Jurkat, Clone E6-1 (cell line): ENCODE measurements at regions not wholly inside any gene's neighbourhood (a gene's known extent, or its start where the extent isn't known, plus 50 kb on each side); places are given as distances from the start of the nearest gene placed in this dataset.
A peak's percentile ranks its signal among the peaks of the same experiment; 100 is the strongest.

Experiments
- DNase-seq: peaks from one replicate; pipeline ENCODE4 v3.0.0-alpha.2; 2011; ENCODE audit warnings: low read depth, low spot score
- H3K4me3 ChIP-seq: 2 replicates; pipeline ENCODE4 v1.5.1; 2011; ENCODE audit warnings: mild to moderate bottlenecking, low read length, control low read depth, moderate library complexity

DNA sequence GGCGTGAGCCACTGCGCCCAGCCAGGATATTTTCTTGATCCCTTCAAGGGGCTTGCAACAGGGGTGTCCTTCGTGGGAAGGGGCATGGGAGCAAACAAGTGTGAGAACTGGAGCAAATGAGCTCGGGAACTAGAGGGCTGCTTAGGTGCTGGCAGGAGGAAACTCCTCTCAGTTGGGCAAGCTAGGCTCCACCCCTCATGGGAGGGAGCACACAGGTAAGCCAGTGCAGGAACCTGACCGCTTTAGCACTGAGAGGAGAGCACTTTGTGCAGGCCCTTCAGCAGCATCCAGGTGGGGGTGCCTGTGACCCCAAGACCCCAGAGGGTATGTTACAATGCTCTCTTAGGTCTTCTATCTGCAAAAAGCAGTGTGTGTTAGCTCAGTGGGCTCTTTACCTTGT is 755.4 kb upstream of the MDGA2 start:
- H3K4me3 ChIP-seq = no peak overlapping the region
- DNase-seq = no peak

DNA sequence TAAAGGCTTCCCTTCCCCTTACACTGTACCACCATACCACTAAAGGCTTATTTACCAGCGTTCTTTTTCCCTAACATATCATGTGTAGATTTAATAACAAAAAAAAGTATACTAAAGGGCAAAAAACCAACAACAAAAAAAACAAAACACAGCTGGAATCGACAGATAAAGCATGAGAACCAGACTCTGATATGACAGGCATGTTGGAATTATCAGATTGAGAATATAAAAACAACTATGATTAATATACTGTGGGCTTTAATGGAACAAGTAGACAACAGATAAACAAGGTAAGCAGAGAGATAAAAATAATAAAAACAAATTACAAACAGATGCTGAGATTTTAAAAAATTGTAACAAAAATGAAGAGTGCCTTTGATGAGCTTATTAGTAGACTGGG is 754.1 kb upstream of the MDGA2 start:
- no peak for DNase-seq

DNA sequence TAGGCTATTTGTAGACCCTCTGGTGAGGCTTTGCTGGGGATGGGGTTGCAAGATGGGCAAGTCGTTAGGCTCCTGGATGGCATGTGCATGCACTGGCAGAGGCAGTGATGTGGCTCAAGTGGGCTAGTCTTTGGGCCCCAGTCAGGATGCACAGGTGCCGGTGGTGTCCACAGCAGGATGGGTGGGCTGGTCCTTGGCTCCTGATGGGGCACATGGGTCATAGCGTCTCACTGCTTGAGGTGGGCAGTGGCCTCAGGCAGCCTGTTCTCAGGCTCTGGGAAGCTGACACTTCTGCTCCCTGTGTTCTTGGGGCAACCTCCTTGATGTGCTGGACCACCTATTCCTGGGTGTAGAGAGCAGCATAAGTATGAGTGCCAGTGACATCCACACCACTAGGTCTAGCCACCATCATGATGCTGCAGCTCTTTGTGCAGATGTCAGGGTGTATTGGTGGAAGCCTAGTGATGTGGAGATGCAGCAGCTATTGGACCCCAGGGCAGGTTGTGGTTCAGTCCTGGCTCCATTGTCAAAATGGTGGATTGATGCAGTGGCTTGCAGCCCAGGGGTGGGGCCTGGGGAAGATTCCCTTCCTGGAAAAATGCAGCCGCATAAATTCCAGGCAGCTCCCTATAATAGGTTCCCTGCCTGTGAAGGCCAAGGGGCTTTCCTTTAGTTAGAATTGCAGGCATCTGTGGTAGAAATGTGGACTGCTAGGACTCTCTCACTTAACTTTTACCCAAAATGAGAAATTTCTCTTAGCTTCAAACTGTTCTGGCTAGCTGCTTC is 742.5 kb upstream of the MDGA2 start:
- no peak for DNase-seq
- H3K4me3 ChIP-seq = no peak overlapping the region

More for the DNA sequence above, 754.1 kb upstream of the MDGA2 start:
- H3K4me3 ChIP-seq = no peak overlapping the region

DNA sequence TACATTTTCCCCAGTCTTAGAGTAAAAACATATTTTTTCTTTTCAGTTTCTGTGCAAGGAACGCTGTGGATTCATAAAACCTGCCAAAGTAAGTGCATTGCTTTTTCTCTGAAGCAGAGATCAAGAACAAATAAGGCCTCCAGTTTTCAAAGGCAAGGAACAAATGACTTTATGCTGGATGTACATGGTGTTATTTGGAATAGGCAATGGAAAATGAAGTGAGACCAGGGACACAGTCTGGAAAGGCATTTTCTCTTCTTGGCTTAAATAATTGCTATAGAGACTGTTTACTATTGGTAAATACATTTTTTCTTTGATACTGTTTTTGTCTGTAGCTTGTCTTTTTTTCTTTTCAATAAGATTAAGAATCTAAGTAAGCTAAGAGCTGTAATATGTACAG is 725.9 kb upstream of the MDGA2 start:
- DNase-seq = no peak
- H3K4me3 ChIP-seq = no peak overlapping the region

DNA sequence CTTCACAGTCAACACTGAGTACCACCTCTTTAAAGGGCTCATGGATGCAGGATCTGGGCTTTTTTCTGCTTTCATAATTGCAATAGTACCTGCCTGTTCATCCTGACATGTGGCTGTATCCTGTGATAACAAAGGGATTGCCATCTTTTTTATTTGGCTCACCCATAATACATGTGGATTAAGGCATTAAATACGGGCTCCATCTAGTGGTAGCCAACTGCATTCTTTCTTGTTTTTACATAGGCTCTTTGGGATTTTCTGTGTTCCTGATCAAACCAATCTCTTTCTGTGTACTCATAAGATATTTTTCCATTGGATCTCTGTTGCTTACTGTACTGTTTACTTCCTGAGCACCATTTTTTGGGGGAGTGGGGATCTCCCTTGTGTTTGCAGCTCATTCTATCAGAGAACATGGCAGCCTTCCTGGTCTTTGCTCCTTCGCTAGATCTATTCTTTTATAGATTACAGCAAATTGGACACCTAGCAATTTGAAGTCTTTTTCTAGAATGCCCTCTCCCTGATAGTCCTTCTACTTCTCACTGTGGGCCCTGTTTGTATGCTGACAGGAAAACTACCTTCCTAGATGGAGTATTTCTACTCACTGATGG is 723.4 kb upstream of the MDGA2 start:
- H3K4me3 ChIP-seq = no peak overlapping the region
- peak; percentile 57 for DNase-seq

DNA sequence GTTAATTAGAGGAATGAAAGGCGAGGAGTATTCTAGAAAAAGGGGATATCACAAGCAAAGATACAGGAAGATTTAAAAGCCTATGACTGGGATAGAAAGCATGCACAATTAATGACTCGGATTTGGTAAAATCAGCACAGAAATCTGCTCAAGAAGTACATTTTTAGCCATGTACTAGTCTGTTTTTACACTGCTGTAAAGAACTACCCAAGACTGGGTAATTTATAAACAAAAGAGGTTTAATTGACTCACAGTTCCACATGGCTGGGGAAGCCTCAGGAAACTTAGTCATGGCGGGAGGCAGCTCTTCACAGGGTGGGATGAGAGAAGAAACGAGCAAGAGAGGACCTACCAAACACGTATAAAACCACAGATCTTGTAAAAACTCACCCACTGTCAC is 716.3 kb upstream of the MDGA2 start:
- H3K4me3 ChIP-seq = no peak overlapping the region
- no peak for DNase-seq

DNA sequence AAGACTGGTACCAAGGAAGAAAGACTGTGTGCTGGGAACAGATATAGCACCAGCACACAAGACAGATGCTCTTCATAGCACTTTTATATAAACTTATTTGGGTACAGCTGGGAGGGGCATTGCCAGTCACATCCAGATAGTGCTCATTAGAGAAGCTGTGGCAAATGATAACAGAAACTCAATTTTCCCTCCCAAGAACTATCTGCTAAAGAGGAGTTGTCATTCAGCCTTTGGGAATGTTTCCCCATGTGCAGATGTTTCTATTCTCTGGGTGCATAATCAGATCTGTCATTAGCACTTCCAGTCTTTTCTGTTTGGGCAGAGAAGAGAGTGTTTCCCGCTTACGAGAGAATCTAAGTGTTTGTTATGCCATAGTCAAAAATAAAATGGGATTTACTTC is 714.9 kb upstream of the MDGA2 start:
- no peak for DNase-seq
- no peak overlapping the region for H3K4me3 ChIP-seq

DNA sequence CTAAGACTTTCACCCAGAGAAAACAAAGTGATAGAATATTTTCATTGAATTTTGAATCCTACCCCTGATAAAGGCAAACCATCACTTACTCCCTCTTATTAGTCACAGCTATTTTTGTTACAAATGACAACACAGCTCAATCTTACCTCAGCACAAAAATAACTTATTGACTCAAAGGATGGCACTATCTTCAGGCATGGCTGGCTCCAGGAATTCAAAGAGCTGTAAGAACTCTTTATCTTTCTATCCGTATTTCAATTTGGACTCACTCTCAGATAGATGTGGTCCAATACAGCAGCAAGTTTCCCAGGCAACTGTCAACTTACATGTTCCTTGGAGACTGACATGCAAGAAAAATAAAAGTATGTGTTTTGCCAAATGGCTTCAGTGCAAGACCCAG is 709.4 kb upstream of the MDGA2 start:
- no peak for DNase-seq
- no peak overlapping the region for H3K4me3 ChIP-seq

DNA sequence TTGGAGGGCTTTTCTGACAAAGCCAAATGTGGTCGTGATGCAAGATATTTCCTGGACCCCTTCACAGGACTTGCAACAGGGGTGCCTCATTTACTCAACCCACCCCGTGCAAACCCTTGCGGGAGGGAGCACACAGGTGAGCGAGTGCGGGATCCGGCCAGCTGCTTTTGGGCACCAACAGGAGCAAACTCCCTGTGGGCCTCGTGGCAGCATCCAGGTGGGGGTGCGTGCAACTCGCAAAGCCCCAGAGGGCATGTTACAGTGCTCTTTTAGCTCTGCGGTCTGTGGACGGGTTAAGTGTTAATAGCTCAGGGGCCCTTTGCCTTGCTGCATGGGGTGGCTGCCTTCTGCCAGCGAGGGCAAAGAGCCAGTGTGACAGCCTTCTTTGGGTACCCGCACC is 707.6 kb upstream of the MDGA2 start:
- H3K4me3 ChIP-seq = no peak overlapping the region
- no peak for DNase-seq

DNA sequence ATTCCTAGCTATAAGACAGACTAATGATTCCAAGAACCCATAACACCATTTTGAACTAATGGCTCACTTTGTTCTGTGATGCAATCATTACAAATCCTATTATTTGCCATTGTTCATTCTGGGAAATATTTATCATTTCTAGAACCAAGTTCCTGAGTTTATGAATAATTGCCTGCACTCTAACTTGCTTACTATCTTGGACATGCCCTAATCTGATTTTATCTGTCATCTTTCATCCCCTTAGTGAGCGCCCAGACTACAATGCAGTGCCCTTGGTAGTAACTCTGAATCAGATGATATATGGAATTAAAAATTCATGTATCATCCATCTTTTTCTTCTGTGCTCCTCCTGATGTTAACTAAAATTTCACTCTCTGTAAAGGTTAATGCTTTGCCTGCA is 703.1 kb upstream of the MDGA2 start:
- H3K4me3 ChIP-seq = no peak overlapping the region
- DNase-seq = no peak

DNA sequence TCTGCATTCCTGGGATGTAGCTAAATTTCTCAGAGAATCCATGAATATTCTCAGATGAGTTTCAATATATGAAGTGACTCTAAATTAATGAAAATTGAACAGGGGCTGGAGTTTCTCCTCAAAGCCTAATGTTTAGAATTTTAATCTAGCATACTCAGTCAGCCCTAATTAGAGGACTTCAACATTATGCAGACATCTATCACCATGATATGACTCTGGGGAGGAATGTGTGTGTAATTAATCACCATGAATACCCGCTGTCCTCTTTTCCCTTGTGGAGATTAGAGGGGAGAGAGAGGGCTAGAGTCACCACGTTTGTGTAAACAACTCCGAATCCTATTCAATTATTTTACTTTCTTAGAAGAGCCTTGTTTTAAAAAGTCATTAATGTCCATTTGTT is 698.6 kb upstream of the MDGA2 start:
- no peak for DNase-seq
- H3K4me3 ChIP-seq = no peak overlapping the region

DNA sequence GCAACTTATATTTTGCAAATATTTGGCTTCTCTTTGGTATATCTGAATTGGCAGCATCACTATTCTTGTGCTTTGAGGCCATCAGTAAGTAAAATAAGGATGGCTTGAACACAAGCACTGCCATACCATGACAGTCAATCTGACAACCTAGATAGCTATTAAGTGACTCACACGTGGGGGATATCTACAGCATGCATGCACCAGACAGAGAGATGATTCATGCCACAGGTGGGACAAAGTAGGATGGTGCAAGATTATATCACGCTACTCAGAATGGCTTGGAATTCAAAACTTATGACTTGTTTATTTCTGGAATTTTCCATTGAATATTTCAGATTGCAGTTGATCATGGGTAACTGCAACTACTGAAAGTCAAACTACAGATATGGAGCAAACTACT is 675.6 kb upstream of the MDGA2 start:
- no peak for DNase-seq
- H3K4me3 ChIP-seq = no peak overlapping the region

DNA sequence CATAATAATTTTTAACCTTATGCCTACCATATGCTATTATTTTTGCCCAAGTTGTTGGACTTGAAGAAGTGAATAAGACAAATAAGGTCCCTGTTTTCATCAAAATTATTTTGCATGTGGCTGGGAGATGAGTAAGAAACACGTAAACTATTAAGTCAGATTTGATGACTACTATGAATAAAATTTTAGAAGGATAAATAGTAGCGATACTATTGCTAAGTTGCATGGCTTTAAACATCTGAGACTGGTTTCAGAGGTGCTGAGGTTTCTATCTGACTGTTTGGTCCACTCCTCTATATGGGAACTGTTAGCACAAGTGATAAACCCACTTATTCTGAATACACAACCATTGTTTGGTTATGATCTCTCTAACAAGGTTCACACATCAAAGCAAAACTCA is 674.3 kb upstream of the MDGA2 start:
- DNase-seq = no peak

DNA sequence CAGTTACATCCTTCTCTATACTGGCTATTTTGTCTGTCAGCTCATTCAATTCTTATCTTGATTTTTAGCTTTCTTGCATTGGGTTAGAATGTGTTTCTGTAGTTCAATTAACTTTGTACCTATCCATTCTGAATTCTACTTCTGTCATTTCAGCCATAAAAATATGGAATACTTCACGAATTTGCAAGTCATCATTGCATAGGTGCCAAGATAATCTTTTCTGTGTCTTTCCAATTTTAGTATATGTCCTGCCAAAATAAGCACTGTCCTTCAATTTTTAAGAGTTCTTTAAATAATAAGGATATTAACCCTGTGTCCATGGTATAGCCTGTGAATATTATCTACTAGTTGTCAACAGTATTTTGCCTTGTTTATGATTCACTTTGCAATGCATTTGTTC is 665.7 kb upstream of the MDGA2 start:
- no peak for DNase-seq
- H3K4me3 ChIP-seq = no peak overlapping the region

More for the DNA sequence above, 674.3 kb upstream of the MDGA2 start:
- H3K4me3 ChIP-seq = no peak overlapping the region

DNA sequence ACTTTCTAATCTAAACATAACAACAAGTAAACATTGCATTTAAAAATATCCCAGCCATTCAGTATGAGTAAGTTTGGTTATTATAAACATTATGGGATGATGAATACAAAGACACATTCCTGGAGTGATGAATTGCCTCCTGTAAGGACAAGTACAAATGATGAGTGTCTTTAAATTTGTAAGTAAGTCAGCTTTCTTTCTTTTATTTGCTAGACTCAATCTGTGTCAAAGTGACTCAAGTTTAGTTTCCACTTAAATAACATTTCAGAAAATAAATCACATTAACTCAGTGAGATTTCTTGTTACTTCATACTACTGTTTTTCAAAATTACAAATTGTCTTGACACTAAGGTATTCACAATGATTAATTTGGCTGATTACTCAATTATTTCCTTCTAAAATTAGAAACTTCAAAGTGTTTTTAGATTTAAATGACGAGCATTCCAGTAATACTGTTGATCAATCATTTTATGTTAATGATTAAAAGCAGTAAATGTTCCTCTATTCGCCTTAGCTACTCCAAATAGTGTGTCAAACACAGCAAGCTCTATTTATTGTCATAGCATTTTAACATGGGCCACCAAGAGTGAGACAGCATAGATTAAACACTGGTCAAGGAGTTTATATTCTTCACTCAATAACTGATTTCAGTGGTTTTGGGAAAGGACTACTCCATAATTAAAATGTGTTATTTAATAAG is 658.0 kb upstream of the MDGA2 start:
- no peak for DNase-seq
- no peak overlapping the region for H3K4me3 ChIP-seq

DNA sequence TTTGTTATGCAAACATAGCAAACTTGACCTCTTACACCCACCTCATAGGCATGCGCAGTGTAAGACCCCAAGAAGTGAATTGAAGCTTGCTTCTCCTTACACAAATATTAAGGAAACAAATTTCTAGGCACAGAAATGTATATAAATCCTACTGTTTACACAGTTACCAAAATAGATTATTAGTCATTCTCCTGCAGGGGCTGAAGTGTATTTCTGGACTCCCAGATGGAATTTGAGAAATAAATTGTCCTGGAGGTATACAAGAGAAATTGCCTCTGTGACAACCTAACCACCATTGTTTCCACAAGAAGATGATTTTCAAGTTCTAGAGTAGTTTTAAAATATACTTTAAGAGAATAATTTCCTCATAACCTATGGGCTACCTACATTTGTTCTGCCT is 656.0 kb upstream of the MDGA2 start:
- no peak for DNase-seq
- H3K4me3 ChIP-seq = no peak overlapping the region

DNA sequence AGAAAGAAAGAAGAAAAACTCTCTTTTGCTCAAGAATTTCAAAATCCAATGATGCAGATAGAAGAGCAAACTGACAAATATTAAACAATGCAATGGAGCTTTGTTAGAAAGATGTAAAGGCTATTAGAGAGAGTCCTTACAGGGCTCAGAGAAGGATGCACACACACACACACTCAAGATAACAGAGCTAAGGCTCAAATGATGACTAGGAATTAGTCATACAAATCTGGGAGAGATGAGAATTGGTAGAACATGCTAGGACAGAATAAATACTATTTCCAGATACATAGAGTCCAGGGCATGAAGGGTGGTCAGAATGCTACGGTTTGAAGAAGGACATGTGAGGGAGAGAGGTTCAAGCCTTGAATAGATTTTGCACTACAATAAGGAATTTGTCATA is 650.1 kb upstream of the MDGA2 start:
- DNase-seq = no peak
- no peak overlapping the region for H3K4me3 ChIP-seq

DNA sequence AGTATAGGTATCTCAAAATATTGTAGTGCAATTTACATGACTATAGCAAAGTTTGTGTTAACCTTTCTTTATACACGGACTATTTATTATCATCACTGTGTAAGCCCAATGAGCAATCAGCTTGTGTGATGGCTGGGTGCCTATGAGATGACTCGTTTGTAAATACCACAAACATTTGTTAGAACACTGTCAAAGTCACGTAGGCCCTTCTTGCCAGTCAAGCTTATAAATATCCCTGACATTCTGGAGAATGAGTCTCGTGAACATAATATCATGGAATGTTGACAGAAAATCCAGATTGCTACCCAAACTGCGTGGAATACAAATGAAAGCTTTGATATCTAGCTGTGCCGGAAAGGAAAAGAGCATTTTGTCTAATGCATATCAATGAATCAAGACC is 648.3 kb upstream of the MDGA2 start:
- H3K4me3 ChIP-seq = no peak overlapping the region
- DNase-seq = no peak

DNA sequence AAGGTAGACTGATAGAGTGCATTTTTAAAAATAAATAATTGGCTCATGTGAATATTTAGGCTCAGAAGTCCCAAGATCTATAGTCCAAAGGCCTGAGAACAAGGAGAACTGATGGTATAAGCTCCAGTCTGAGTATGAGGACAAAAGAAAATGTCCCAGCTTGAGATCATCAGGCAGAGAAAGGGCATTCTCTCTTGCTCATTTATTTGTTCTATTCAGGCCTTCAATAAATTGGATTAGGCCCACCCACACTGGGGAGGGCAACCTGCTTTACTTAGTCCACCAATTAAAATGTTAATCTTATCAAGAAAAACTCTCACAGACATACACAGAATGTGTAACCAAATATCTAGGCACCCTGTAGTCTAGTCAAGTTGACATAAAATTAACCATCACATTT is 644.4 kb upstream of the MDGA2 start:
- no peak for DNase-seq
- no peak overlapping the region for H3K4me3 ChIP-seq

DNA sequence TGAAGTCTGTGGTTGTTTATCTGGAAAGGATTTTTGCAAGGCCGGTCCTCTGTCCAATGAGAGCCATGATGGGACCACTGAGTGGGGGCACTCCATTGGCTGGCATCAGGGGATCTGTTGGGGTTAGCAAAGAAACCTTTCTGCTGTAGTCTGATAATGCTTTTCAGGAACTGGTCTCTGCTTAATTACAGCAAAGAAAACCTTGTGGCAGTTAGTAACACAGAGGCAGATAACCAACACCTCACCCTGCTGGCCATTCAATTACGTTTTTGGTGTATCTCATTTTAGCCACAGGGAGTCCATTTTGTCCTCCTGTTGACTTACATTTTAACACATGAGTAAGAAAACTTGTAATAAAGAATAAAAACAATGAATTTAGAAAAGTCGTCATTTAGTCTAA is 629.3 kb upstream of the MDGA2 start:
- no peak overlapping the region for H3K4me3 ChIP-seq
- DNase-seq = no peak

DNA sequence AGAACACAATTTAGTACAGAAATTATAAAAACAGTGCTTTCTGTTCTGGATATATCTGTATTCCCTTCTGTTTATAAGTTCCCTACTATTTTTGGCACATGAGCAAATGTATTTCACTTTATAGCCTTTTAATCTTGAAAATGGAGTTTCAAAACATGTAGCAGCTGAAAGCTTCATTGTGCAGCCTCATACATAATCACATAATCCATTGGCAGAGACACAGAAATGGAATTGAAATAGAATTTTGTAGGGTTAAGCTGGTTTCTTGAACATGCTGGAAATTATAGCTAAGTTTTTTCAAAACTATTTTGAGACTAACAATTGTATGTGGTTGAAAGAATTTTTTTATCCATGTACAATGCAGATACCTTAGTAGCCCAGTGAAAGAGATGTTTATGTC is 614.3 kb upstream of the MDGA2 start:
- no peak overlapping the region for H3K4me3 ChIP-seq
- no peak for DNase-seq
